ENCODE measurements at regions not wholly inside any gene's neighbourhood (a gene's known extent, or its start where the extent isn't known, plus 50 kb on each side); places are given as distances from the start of the nearest gene placed in this dataset.

DNA sequence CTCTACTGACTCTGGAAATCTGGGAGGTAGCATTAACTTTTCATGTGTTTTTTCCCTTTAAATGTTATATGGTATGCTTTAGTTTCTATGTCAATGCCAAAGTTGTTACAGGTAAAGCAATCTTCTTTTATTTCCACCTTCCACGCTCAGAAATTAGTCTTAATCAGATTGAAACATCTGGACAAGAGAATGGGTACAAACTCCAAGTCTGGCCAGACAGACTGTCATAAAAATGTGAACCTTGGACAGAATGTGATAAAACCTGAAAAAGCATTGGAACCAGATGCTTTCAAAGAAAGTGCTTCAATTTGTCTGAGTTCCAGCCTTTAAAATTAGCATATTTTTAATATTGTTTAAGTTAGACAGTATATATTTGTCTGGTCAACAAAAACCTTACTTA is 110.7 kb upstream of the P2RY1 start:
- TF ChIP-seq, protein P1, sequence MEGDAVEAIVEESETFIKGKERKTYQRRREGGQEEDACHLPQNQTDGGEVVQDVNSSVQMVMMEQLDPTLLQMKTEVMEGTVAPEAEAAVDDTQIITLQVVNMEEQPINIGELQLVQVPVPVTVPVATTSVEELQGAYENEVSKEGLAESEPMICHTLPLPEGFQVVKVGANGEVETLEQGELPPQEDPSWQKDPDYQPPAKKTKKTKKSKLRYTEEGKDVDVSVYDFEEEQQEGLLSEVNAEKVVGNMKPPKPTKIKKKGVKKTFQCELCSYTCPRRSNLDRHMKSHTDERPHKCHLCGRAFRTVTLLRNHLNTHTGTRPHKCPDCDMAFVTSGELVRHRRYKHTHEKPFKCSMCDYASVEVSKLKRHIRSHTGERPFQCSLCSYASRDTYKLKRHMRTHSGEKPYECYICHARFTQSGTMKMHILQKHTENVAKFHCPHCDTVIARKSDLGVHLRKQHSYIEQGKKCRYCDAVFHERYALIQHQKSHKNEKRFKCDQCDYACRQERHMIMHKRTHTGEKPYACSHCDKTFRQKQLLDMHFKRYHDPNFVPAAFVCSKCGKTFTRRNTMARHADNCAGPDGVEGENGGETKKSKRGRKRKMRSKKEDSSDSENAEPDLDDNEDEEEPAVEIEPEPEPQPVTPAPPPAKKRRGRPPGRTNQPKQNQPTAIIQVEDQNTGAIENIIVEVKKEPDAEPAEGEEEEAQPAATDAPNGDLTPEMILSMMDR (IDR thresholded peaks at IDR 0.05; ENCODE audit: poor library complexity) = no peak
- TF ChIP-seq EZH2 (IDR thresholded peaks at IDR 0.05; ENCODE audit: borderline replicate concordance) (no peak), EZH2phosphoT487 (IDR thresholded peaks at IDR 0.05; ENCODE audit: low read depth, severe bottlenecking, unreplicated experiment) (no peak)

All from hepatocyte (in vitro differentiated cells).